ENCODE measurements at regions not wholly inside any gene's neighbourhood (a gene's known extent, or its start where the extent isn't known, plus 50 kb on each side); places are given as distances from the start of the nearest gene placed in this dataset.

GRCh38 chrX:106468433-106468832 is 143.3 kb upstream of the RADX start:
- Histone ChIP-seq H2AK5ac (ENCODE audit: insufficient read length, low read length) (no peak overlapping the region), H2AFZ (ENCODE audit: low read length) (no peak overlapping the region), H3K23me2 (ENCODE audit: insufficient read length, low read depth, low read length, poor library complexity, severe bottlenecking) (no peaks in the 10 kb centered on the region), H3K79me2 (ENCODE audit: insufficient read depth, low read length) (no peaks in the 10 kb centered on the region), H4K20me1 (ENCODE audit: control insufficient read depth, insufficient read depth, insufficient read length) (no peaks in the 10 kb centered on the region), H4K5ac (ENCODE audit: insufficient read length, low read depth, low read length) (no peak overlapping the region), H2BK120ac (ENCODE audit: low read depth, low read length, poor library complexity, severe bottlenecking) (no peak overlapping the region), H2BK5ac (ENCODE audit: insufficient read length, low read length) (no peak overlapping the region), H2BK20ac (ENCODE audit: low read depth, low read length, poor library complexity, severe bottlenecking) (no peak overlapping the region), H3T11ph (ENCODE audit: low read length) (no peak overlapping the region), H3K27ac (ENCODE audit: insufficient read length, low read depth, low read length) (no peak overlapping the region), H3K4me1 (ENCODE audit: insufficient read depth, low read length) (no peaks in the 10 kb centered on the region), H3K4ac (ENCODE audit: low read depth, low read length) (no peak overlapping the region), H3K79me1 (ENCODE audit: insufficient read depth, low read depth, low read length, poor library complexity, severe bottlenecking) (no peaks in the 10 kb centered on the region), H3K9me3 (ENCODE audit: control insufficient read depth, low read depth, low read length) (no peaks in the 10 kb centered on the region), H2BK12ac (ENCODE audit: insufficient read length, low read depth, low read length) (no peak overlapping the region), H2BK15ac (ENCODE audit: low read depth, low read length) (no peak overlapping the region), H3K56ac (ENCODE audit: insufficient read length, low read depth, low read length) (no peak overlapping the region), H4K8ac (replicated peaks; ENCODE audit: insufficient read length, low read depth, low read length) (no peak overlapping the region), H3K4me2 (ENCODE audit: insufficient read depth, insufficient read length, low read length) (no peak overlapping the region), H3K23ac (ENCODE audit: insufficient read length, low read depth, low read length) (no peak overlapping the region), H3K18ac (ENCODE audit: insufficient read length, low read depth, low read length) (no peak overlapping the region), H4K91ac (ENCODE audit: insufficient read length, low read depth, low read length) (no peak overlapping the region), H3K9ac (ENCODE audit: extremely low read depth, insufficient read length, low read length) (no peak overlapping the region), H3K27me3 (ENCODE audit: insufficient read depth, low read length) (no peaks in the 10 kb centered on the region), H3K14ac (ENCODE audit: insufficient read depth, low read length) (no peak overlapping the region)
- DNase-seq = no peak
- Mint-ChIP-seq H3K27me3 (ENCODE audit: low read depth) (peaks cover 2% of the 10 kb centered on the region; the same call in 1 of the 2 replicates), H3K4me1 (peaks cover 0 to 3% of the 10 kb centered on the region in 2 experiments; a peak in 2 of 4 replicates), H3K4me3 (no peak overlapping the region), H3K36me3 (ENCODE audit: insufficient read depth in 1 of 3, low read depth in 3 of 3) (peaks cover 0 to 9% (median 4%) of the 10 kb centered on the region in 3 experiments; a peak in 2 of 7 replicates), H3K27ac (no peak overlapping the region), H3K9me3 (peaks cover 5 to 41% of the 10 kb centered on the region in 2 experiments)
- WGBS (ENCODE audit: extremely low coverage, insufficient read length, low lambda C conversion rate) = no CpG with 5 or more reads among the region's 11 CpGs
- no peak for TF ChIP-seq CTCF (conservative IDR thresholded peaks at IDR 0.05)

Data from H9 (cell line).